OCI-LY7 (cell line): ENCODE measurements at regions not wholly inside any gene's neighbourhood (a gene's known extent, or its start where the extent isn't known, plus 50 kb on each side); places are given as distances from the start of the nearest gene placed in this dataset.

Experiments used
- EZH2phosphoT487 ChIP-seq: fragments of 200-600 bp; sonication (generic); IDR thresholded peaks from 2 replicates; pipeline ENCODE4 v1.6.1; 2018; ENCODE audit warnings: low read depth, borderline replicate concordance, mild to moderate bottlenecking, mixed run types, antibody characterized with exemption, low read length, moderate library complexity, mixed read lengths
- TF ChIP-seq, protein P1 (sequence below): fragments of 200-600 bp; sonication (generic); conservative IDR thresholded peaks from 2 replicates; pipeline ENCODE4 v1.5.1; 2014; ENCODE audit warnings: mild to moderate bottlenecking, antibody characterized with exemption, low read length, moderate library complexity, mixed read lengths

DNA sequence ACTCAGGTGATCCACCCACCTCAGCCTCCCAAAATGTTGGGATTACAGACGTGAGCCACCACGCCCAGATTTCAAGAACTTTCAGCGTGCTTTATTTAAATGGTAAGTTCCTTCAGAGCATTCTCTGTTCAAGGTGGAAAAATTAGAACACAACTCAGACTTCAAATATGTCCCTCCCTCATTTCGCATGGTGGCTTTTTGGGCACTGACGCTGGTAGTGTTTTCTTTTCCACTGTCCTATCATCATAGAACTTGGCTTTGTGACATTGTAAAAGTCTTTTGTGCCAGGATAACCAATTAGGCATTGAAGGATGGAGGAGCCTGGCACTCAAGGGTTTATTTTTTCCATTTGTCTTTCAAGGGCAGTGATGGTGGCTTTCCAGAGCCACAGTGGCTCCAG lies 190.8 kb downstream of the NUAK1 start:
- TF ChIP-seq, protein P1, sequence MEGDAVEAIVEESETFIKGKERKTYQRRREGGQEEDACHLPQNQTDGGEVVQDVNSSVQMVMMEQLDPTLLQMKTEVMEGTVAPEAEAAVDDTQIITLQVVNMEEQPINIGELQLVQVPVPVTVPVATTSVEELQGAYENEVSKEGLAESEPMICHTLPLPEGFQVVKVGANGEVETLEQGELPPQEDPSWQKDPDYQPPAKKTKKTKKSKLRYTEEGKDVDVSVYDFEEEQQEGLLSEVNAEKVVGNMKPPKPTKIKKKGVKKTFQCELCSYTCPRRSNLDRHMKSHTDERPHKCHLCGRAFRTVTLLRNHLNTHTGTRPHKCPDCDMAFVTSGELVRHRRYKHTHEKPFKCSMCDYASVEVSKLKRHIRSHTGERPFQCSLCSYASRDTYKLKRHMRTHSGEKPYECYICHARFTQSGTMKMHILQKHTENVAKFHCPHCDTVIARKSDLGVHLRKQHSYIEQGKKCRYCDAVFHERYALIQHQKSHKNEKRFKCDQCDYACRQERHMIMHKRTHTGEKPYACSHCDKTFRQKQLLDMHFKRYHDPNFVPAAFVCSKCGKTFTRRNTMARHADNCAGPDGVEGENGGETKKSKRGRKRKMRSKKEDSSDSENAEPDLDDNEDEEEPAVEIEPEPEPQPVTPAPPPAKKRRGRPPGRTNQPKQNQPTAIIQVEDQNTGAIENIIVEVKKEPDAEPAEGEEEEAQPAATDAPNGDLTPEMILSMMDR = no peak
- TF ChIP-seq EZH2phosphoT487 = no peak
